ENCODE measurements at regions not wholly inside any gene's neighbourhood (a gene's known extent, or its start where the extent isn't known, plus 50 kb on each side); places are given as distances from the start of the nearest gene placed in this dataset.

GRCh38 chr19:27887946-27888345 lies 1325.0 kb downstream of the UQCRFS1 start:
- TF ChIP-seq, protein P1, sequence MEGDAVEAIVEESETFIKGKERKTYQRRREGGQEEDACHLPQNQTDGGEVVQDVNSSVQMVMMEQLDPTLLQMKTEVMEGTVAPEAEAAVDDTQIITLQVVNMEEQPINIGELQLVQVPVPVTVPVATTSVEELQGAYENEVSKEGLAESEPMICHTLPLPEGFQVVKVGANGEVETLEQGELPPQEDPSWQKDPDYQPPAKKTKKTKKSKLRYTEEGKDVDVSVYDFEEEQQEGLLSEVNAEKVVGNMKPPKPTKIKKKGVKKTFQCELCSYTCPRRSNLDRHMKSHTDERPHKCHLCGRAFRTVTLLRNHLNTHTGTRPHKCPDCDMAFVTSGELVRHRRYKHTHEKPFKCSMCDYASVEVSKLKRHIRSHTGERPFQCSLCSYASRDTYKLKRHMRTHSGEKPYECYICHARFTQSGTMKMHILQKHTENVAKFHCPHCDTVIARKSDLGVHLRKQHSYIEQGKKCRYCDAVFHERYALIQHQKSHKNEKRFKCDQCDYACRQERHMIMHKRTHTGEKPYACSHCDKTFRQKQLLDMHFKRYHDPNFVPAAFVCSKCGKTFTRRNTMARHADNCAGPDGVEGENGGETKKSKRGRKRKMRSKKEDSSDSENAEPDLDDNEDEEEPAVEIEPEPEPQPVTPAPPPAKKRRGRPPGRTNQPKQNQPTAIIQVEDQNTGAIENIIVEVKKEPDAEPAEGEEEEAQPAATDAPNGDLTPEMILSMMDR (conservative IDR thresholded peaks at IDR 0.05 in 1 of 2, IDR thresholded peaks at IDR 0.05 in 1 of 2; ENCODE audit: extremely low read depth in 1 of 2, insufficient read depth in 1 of 2, low read depth in 1 of 2, low read length in 2 of 2): no peak
- TF ChIP-seq EZH2 (IDR thresholded peaks at IDR 0.05; ENCODE audit: borderline replicate concordance, low read length): no peak

Data from mammary epithelial cell (primary cell).